Activated CD8-positive, alpha-beta T cell treated with anti-CD3 and anti-CD28 coated beads for 36 hours (primary cell): ENCODE measurements at regions not wholly inside any gene's neighbourhood (a gene's known extent, or its start where the extent isn't known, plus 50 kb on each side); places are given as distances from the start of the nearest gene placed in this dataset.

Experiments
- ATAC-seq: fragments of 200-7000 bp; cut with Tn5 transposase; one replicate; pipeline ENCODE4 v1.10.0; 2021; ENCODE audit warnings: mild to moderate bottlenecking, moderate library complexity
- CTCF ChIA-PET: fragments of 350-600 bp; sonication (Branson Sonifier 250); formaldehyde crosslinking; loops from one replicate; lab custom pipeline; 2021; ENCODE audit warnings: antibody characterized with exemption; lab: Charles Lee
- POLR2A ChIA-PET: fragments of 350-600 bp; sonication (Branson Sonifier 250); formaldehyde crosslinking; loops from one replicate; lab custom pipeline; 2021; ENCODE audit warnings: antibody characterized with exemption; lab: Charles Lee
- DNase-seq: peaks from one replicate; pipeline ENCODE4 v3.0.0-alpha.2; 2020
- H3K27ac Mint-ChIP-seq: one replicate; pipeline ENCODE4 v1.8.0; 2021; ENCODE audit warnings: mild to moderate bottlenecking, mixed read lengths
- H3K27me3 Mint-ChIP-seq: one replicate; pipeline ENCODE4 v1.8.0; 2021; ENCODE audit warnings: mixed read lengths
- H3K36me3 Mint-ChIP-seq: one replicate; pipeline ENCODE4 v1.8.0; 2021; ENCODE audit warnings: low read depth, mixed read lengths
- H3K4me1 Mint-ChIP-seq: one replicate; pipeline ENCODE4 v1.8.0; 2021; ENCODE audit warnings: low read depth, mixed read lengths
- H3K4me3 Mint-ChIP-seq: one replicate; pipeline ENCODE4 v1.8.0; 2021; ENCODE audit warnings: mild to moderate bottlenecking, moderate library complexity, mixed read lengths
- H3K9me3 Mint-ChIP-seq: one replicate; pipeline ENCODE4 v1.8.0; 2021; ENCODE audit warnings: mixed read lengths
- intact Hi-C: fragments of 100-400 bp; cut with micrococcal nuclease; formaldehyde crosslinking; loops from one replicate; pipeline ENCODE4 v1.10.0; 2022
- TF ChIP-seq, protein P1 (sequence below): fragments of 200-600 bp; IDR thresholded peaks from one replicate; pipeline ENCODE4 v1.8.0; 2022; ENCODE audit warnings: antibody characterized with exemption, mild to moderate bottlenecking

DNA sequence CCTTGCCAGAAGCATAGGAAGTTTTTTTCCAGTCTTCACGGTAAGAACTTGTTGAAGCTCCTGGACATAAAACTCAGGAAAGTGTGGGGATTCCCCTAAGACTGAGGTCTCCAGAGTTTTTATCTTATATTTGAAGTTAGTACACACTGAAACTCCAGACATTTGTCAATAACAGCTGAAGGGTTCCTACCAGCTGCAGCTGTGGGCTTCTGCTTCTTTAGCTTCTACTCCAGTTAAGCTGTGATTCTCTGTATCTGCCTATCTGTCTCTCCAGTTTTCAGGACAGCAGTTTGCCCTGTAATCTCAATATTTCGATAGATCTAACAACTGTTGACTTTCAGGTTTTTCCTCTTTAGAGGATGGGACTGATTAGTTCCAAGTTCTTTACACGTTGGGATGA lies 966.0 kb upstream of the SEMA6D start:
- H3K36me3 Mint-ChIP-seq = no peaks in the 10 kb centered on the region
- no peak overlapping the region for H3K27ac Mint-ChIP-seq
- DNase-seq (no peak), ATAC-seq (no peak)
- CTCF ChIA-PET = no interaction called here
- no peaks in the 10 kb centered on the region for H3K27me3 Mint-ChIP-seq
- POLR2A ChIA-PET = no interaction called here
- no peaks in the 10 kb centered on the region for H3K4me1 Mint-ChIP-seq
- TF ChIP-seq, protein P1, sequence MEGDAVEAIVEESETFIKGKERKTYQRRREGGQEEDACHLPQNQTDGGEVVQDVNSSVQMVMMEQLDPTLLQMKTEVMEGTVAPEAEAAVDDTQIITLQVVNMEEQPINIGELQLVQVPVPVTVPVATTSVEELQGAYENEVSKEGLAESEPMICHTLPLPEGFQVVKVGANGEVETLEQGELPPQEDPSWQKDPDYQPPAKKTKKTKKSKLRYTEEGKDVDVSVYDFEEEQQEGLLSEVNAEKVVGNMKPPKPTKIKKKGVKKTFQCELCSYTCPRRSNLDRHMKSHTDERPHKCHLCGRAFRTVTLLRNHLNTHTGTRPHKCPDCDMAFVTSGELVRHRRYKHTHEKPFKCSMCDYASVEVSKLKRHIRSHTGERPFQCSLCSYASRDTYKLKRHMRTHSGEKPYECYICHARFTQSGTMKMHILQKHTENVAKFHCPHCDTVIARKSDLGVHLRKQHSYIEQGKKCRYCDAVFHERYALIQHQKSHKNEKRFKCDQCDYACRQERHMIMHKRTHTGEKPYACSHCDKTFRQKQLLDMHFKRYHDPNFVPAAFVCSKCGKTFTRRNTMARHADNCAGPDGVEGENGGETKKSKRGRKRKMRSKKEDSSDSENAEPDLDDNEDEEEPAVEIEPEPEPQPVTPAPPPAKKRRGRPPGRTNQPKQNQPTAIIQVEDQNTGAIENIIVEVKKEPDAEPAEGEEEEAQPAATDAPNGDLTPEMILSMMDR = no peak
- intact Hi-C loops = no loop called here
- peaks cover 13% of the 10 kb centered on the region for H3K9me3 Mint-ChIP-seq
- no peak overlapping the region for H3K4me3 Mint-ChIP-seq

DNA sequence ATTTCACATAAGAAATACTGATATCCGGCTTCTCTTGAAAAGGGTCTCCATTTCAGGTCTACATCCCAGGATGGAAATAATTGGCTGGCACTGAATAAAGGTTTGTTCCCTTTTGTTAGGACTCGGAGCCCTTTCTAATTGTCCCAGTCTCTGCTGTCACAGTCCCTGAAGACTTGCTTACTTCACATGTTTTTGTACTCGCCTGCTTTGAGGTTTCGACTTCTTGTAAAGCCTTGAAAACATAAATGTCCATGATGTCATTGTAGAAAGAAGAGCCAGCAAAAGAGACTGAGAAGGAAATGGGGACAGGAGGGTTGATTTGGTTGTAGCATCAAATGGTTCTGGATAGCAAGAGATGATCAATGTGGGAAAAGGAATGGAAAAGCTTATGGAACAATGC lies 963.4 kb upstream of the SEMA6D start:
- Mint-ChIP-seq H3K4me1 (no peaks in the 10 kb centered on the region), H3K27me3 (no peaks in the 10 kb centered on the region), H3K27ac (no peak overlapping the region), H3K36me3 (no peaks in the 10 kb centered on the region), H3K4me3 (no peak overlapping the region), H3K9me3 (peaks cover 15% of the 10 kb centered on the region)
- intact Hi-C loops = no loop called here
- DNase-seq (no peak), ATAC-seq (no peak)
- ChIA-PET CTCF (no interaction called here), POLR2A (no interaction called here)
- TF ChIP-seq, protein P1 = no peak

DNA sequence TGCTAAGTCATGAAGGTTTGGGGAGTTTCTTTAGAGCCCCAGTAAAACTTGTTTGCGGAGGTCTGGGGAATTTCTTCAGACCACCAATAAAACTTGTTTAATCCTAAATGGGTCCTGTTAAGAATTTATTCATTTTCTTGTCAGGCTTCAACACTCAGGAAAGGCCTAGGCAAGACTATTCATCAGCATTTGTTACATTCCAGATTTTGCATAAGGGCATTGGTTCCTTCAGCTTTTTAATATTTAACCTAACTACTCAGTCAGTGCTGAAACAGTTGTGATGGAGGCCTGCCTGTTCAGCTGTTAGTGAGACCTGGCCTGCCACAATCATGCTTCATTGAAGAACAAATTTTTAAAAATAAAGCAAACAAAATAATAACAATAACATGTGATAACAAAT lies 954.2 kb upstream of the SEMA6D start:
- TF ChIP-seq, protein P1 = no peak
- POLR2A ChIA-PET = no interaction called here

DNA sequence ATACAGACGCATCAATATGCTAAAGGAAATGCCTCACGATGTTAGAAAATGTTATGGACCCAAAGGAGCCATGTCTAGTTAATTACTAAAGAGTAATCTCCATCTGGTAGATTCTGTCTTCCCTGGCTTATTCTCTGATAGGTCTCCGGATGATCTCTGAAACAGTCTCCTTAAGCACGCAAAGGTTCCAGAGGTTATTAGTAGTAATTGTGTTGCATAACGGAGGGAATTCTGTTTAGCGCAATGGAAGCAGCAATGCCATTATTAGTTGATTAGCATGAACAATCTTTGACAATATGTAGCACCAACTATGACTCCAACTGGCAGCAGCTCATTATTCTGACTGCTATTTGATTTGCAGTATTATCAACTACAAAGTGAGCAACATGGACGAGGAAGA lies 952.5 kb upstream of the SEMA6D start:
- Mint-ChIP-seq H3K9me3 (peaks cover 22% of the 10 kb centered on the region), H3K27me3 (no peaks in the 10 kb centered on the region), H3K27ac (no peak overlapping the region), H3K4me1 (no peaks in the 10 kb centered on the region), H3K4me3 (no peak overlapping the region), H3K36me3 (no peaks in the 10 kb centered on the region)
- intact Hi-C loops = no loop called here
- CTCF ChIA-PET = no interaction called here
- TF ChIP-seq, protein P1 = no peak
- POLR2A ChIA-PET = no interaction called here
- DNase-seq = no peak
- ATAC-seq = no peak

More for the DNA sequence above, 954.2 kb upstream of the SEMA6D start:
- Mint-ChIP-seq H3K4me3 (no peak overlapping the region), H3K4me1 (no peaks in the 10 kb centered on the region), H3K27ac (no peak overlapping the region), H3K36me3 (no peaks in the 10 kb centered on the region), H3K9me3 (peaks cover 12% of the 10 kb centered on the region), H3K27me3 (no peaks in the 10 kb centered on the region)
- DNase-seq = no peak
- intact Hi-C loops = no loop called here
- CTCF ChIA-PET = no interaction called here
- no peak for ATAC-seq

DNA sequence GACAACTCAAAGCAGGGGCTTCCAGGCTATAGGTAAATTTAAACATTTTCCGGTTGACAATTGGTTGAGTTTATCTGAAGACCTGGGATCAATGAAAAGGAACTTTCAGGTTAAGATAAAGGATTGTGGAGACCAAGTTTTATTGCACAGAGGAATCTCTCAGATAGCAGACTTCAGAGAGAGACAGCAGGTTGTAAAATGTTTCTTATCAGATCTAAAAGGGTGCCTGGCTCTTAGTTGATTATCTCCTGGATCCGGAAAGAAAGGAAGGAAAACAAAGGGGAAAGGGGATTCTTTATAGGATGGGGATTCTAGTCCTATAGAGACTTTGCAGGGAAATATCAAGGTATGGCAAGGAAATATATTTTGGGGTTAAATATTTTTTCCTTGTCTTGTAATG lies 951.3 kb upstream of the SEMA6D start:
- POLR2A ChIA-PET = no interaction called here
- Mint-ChIP-seq H3K36me3 (no peaks in the 10 kb centered on the region), H3K27me3 (no peaks in the 10 kb centered on the region), H3K9me3 (peaks cover 22% of the 10 kb centered on the region), H3K4me1 (no peaks in the 10 kb centered on the region), H3K27ac (no peak overlapping the region), H3K4me3 (no peak overlapping the region)
- intact Hi-C loops = no loop called here
- CTCF ChIA-PET = no interaction called here
- DNase-seq (no peak), ATAC-seq (no peak)
- TF ChIP-seq, protein P1 = no peak
